SK-N-SH treated with all-trans-retinoic acid at 6 μM for 48 hours (cell line): ENCODE measurements at regions not wholly inside any gene's neighbourhood (a gene's known extent, or its start where the extent isn't known, plus 50 kb on each side); places are given as distances from the start of the nearest gene placed in this dataset.

Source experiments
- CREB5 ChIP-seq: fragments of 250-450 bp; sonication (Bioruptor Pico); IDR thresholded peaks from 2 replicates; pipeline ENCODE4 v1.5.1; 2020; ENCODE audit warnings: low read depth, mild to moderate bottlenecking, moderate library complexity
- CSDC2 ChIP-seq: fragments of 250-450 bp; sonication (Bioruptor Pico); IDR thresholded peaks from 2 replicates; pipeline ENCODE4 v1.5.0; 2020; ENCODE audit warnings: mild to moderate bottlenecking, moderate library complexity
- ESRRG ChIP-seq: fragments of 250-450 bp; sonication (Bioruptor Pico); IDR thresholded peaks from 2 replicates; pipeline ENCODE4 v1.6.1; 2021; ENCODE audit warnings: mild to moderate bottlenecking
- PPARA ChIP-seq: fragments of 250-450 bp; sonication (Bioruptor Pico); IDR thresholded peaks from 2 replicates; pipeline ENCODE4 v1.5.0; 2020; ENCODE audit warnings: mild to moderate bottlenecking, borderline replicate concordance
- ZFP3 ChIP-seq: fragments of 250-450 bp; sonication (Bioruptor Pico); IDR thresholded peaks from 2 replicates; pipeline ENCODE4 v1.5.0; 2020; ENCODE audit warnings: mild to moderate bottlenecking, moderate library complexity

GRCh38 chr14:61961369-61961768 is 199.1 kb downstream of the SNAPC1 start:
- TF ChIP-seq ESRRG (CRISPR knock-in tag): no peak
- TF ChIP-seq CSDC2 (CRISPR knock-in tag): no peak
- no peak for TF ChIP-seq ZFP3 (CRISPR knock-in tag)
- no peak for TF ChIP-seq CREB5 (CRISPR knock-in tag)
- no peak for TF ChIP-seq PPARA (CRISPR knock-in tag)
